Sigmoid colon (tissue), 4 donors: ENCODE measurements at regions not wholly inside any gene's neighbourhood (a gene's known extent, or its start where the extent isn't known, plus 50 kb on each side); places are given as distances from the start of the nearest gene placed in this dataset.

ENCODE experiments used
- CTCF ChIP-seq, 4 experiments: fragments of 450-650 bp in 3 of 4; fragments of 200-600 bp in 1 of 4; IDR thresholded peaks; one replicate each; pipeline ENCODE4 v1.5.1; 2016 to 2019; ENCODE audit warnings: antibody characterized with exemption in 4 of 4, mild to moderate bottlenecking in 3 of 4, moderate library complexity in 2 of 4
- EP300 ChIP-seq, 4 donors: sonication (generic); formaldehyde crosslinking; IDR thresholded peaks; one replicate each; pipeline ENCODE4 v1.6.1; 2017; ENCODE audit warnings: antibody characterized with exemption in 4 of 4
- POLR2A ChIP-seq, 2 donors: fragments of 450-650 bp; IDR thresholded peaks; one replicate each; pipeline ENCODE4 v1.6.1; 2016; ENCODE audit warnings: antibody characterized with exemption in 2 of 2, mild to moderate bottlenecking in 2 of 2, moderate library complexity in 2 of 2
- POLR2AphosphoS5 ChIP-seq, 4 donors: sonication (generic); formaldehyde crosslinking; IDR thresholded peaks; one replicate each; pipeline ENCODE4 v1.6.1; 2017; ENCODE audit warnings: antibody characterized with exemption in 4 of 4

DNA sequence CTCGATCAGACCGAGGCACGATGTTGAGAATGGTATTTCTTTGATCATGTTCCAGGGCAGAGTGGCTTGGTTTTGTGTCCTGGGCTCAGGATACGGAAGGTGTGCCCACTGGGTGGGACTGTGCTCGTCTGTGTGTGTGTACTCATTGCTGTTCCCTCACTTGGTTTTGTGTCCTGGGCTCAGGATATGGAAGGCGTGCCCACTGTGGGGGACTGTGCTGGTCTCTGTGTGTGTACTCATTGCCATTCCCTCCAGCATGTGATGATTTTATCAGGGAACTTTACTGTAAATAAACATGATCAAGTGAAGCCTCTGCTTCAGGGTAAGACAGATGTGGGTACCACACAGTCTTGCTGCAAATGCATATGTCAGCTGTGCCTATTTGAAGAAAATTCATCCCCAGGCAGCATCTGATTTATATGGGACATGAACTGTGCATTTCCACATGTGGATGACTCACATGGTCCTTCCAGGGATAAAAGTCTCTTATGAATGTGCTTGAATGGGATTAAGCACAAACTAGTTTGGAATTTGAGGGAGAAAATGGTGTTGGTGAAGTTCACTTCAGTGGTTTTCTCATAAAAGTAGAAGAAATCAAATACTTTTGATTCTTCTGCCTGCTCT is 274.3 kb downstream of the QKI start:
- TF ChIP-seq EP300 (IDR thresholded peaks at IDR 0.05) = no peak
- no peak for TF ChIP-seq CTCF (IDR thresholded peaks at IDR 0.05)
- no peak for TF ChIP-seq POLR2A (IDR thresholded peaks at IDR 0.05)
- TF ChIP-seq POLR2AphosphoS5 (IDR thresholded peaks at IDR 0.05) = no peak
